ENCODE measurements at regions not wholly inside any gene's neighbourhood (a gene's known extent, or its start where the extent isn't known, plus 50 kb on each side); places are given as distances from the start of the nearest gene placed in this dataset.
A peak's percentile ranks its signal among the peaks of the same experiment; 100 is the strongest.

GRCh38 chrX:69083361-69083760 lies 81.9 kb downstream of the PJA1 start:
- DNase-seq = no peak

GRCh38 chrX:69082753-69083150 lies 82.5 kb downstream of the PJA1 start:
- no peak for DNase-seq

DNA sequence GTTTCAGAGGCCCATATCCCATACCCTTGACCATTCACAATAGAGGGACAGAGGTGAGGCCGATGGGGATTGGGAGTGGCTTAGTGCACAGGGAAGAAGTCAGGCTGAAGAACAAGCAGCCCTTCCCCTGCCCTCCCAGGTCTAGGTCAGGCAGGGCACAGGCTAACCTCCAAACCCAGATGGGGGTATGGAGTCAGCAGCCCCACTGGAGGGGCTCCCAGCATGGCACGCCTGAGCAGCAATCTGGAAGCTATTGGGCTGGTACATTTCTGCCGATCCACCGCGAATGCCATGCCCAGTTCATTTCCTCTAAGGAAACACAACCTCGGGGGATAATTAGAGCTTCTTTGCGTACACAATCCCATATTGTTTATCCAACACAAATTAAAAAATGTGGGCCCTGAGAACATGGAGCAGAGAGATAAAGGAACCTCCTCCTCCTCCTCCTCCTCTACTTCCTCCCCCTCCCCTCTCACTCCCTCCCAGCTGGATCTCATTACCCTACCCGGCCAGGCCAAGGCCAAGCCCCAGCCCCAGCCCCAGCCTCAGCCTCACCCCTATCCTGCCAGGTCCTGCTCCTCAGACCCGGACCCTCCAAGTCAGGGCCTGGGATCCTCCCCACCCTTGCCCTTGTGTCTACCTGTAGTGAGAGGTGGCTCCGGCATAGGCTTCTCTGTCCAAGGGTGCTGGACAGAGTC lies 83.0 kb downstream of the PJA1 start:
- DNase-seq = peak in 1 of 2 experiments; percentile 24

DNA sequence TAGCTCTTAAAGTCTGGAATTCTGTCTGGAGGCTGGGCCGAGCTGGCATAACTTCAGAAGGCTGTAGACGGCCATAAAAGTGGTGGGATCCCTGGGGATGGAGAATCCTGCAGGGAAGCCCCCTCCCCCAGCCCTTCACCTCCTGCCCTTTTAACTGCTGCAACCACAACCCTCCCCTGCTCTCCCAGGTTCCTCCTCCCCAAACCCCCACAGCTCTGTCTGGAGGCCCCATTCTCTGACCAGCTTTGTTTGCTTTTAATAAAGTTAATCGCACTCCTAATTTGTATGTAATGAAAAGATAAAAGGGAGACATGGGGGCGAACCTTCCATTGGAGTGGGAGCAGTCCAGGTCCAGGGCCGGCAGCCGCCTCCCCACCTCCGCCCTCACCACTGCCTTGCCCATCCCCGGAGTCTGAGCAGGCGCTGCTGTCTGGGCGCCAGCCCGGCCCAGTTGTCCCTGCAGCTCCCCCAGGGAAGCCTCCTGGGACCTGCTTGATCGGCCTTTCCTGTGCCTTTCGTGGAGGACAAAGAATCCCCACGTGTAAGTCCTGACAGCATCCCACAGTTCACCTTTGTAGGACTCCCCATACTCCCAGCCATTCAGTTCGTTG lies 84.3 kb downstream of the PJA1 start:
- DNase-seq = peak in 1 of 2 experiments; percentile 23

DNA sequence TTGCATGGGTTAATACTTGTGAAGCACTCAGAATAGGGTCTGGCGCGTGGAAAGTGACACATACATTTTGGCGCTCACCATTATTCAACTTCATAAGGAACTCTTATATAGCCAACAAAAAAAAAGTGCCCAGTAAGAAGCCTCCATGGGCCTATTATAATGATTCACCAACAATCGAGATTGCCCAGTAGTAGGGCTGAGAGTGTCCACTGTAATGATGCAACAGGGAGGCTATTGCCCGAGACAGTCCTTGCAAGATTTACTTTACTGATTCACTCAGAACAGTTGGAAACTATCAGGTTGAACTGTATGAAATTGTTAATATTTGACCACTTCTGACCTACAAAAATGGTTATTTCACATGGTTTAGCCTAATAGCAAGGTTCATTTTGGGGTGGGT lies 86.0 kb downstream of the PJA1 start:
- no peak for DNase-seq

DNA sequence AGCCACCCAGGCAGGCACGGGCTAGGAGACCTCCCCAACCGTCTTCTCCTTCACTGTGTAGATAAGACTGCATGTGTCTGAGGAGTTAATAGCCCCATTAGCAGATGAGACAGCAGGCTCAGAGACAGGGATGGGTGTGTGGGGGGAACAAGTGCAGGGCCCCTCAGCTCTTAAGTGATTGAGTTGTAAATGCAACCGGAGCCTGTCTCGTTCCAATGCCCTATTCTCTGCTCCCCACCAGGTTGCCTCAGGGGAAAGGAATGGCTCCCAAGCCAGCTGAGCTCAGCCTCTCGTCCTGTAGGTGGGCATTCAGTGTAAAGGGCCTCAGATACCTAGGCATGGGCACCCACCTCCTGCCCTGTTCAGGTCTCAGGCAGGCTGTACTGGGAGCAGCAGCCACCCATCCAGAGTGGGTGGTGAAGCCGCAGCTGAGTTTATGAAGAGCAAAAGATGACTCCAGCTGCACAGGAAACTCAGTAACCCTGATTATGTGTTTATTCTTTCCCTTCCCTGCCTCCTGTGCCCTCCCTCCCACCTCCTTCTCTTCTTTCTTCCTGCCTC lies 87.3 kb downstream of the PJA1 start:
- DNase-seq = no peak

- DNase-seq = no peak
These were observed 89.2 kb downstream of the PJA1 start for GRCh38 chrX:69076088-69076487.

- no peak for DNase-seq
These were observed 90.5 kb downstream of the PJA1 start for GRCh38 chrX:69074726-69075125.

DNA sequence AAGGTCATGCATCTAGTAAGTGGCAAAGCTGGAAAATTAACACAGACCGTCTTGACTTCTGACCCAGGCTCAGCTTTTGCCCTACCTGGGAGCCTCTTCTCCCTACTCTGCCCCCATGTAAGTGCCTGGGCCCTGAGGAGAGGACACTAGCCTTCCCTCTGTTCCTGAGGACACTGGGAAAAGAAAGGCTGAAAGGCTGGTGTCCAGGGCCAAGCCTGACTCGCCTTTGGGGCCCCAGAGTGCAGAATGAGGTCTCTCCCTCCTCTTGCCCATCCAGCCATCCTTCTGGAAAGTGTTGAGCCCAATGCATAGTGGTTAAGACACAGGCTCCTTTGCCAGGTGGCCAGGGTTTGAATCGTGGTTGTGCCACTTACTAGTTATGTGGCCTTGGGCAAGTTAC lies 91.5 kb downstream of the PJA1 start:
- no peak for DNase-seq

- no peak for DNase-seq
These were observed 92.0 kb downstream of the PJA1 start for GRCh38 chrX:69073241-69073640.

- DNase-seq = no peak
These were observed 92.7 kb downstream of the PJA1 start for GRCh38 chrX:69072486-69073006.

DNA sequence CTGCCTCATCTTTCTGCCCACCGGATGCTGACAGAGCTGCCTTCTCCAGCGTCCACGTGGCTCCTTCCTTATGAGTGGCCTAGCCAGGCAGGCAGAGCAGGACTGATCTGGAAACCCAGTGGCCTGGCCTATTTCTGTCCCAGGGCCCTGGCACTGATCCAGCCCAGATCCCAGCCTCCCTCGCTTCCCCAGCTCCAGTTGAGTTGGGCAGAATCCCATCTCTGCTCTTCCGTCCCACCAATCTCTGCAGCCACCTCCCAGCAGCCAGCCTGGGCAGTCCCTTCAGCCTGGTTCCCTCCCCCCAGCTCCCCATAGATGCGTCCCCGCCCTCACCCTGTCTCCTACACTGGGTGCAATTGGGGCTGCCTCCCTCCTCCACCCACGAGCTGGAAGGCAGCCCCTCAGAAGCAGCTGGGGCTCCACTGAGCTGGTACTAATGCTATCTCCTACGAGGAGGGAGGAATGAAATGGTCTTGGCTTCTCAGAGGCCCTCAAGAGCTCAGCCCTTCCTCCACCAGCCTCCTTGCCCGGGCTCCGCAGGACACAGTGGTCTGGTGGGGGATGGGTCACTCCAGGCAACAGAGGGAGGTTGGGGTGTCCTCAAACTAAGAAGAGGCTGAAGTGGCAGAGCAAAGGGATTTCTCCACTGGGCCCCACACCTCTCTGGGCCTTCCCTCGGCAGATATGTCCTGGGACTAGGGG lies 94.2 kb downstream of the PJA1 start:
- no peak for DNase-seq

DNA sequence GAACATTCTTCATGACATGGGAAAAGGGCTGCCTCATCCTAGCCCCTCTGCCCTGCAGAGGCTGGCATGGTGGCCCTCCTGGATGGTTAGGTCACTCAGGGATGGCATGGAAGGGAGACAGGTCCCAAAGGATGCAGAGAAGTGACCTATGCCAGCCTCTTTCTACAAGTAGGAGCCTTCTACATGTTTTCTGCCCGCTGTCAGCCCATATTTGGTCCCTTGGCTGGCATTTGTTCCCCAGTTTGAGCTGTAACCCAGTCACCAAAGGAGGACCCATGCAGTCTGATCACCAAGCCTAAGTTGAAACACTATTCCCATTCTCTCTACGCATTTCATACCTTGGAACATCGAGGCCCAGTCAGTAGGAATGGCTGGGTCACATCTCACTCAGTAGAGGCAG lies 95.4 kb downstream of the PJA1 start:
- DNase-seq = no peak

DNA sequence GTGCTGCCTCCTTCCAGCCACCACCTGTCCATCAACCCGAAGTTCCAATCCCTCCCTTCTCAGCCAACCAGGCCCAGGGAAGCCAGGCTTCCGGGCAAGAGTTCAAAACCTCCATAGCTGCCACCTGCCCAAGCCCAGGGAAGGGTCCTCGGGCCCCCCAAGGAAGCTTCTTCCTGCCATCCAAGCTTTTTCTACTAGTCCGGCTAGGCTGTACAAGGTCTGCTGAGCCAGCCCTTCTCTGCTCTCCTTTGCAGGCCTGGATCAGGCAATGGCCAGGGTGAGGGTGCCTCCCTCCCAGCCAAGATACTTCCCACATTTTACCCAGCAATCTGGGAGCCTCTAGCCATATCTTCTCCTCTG lies 96.2 kb downstream of the PJA1 start:
- no peak for DNase-seq

DNA sequence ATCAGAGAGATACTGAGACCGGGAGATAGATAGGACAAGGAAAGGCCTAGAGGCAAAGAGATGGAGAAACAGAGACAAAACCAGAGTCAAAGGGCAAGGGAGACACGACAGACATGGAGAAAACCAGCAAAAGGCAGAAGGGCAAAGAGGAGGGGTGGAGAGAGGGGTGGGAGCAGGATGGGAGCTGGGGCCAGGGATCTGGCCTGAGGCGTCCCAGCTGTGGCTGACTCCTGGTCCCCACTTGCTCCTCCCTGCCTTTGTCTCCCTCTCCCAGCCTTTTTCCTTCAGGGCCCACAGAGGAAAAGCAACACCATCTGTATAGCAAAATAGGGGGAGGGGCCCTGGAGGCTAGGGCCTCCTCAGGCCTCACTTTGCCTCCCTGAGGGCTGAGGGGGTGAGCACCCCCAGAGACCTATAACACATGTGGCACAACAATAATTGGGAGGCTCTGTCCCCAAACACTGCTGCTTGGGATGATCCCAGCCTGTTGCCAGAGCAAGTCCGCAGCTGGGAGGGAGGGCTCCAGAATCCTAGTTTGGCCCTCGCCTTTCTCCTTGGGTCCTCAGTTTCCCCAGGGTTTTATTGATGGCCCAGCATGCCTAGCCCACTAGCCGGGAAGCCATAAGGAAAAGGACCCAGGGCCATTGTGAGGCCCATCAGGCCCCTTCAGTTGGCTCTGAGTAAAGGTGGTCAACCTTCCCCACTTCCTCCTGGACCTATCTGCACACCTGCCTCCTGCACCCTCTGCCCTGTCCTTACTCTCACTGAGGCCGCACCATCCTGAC lies 96.8 kb downstream of the PJA1 start:
- no peak for DNase-seq

- DNase-seq = no peak
These were observed 97.4 kb downstream of the PJA1 start for GRCh38 chrX:69067841-69068240.

GRCh38 chrX:69066966-69067525 lies 98.2 kb downstream of the PJA1 start:
- no peak for DNase-seq

DNA sequence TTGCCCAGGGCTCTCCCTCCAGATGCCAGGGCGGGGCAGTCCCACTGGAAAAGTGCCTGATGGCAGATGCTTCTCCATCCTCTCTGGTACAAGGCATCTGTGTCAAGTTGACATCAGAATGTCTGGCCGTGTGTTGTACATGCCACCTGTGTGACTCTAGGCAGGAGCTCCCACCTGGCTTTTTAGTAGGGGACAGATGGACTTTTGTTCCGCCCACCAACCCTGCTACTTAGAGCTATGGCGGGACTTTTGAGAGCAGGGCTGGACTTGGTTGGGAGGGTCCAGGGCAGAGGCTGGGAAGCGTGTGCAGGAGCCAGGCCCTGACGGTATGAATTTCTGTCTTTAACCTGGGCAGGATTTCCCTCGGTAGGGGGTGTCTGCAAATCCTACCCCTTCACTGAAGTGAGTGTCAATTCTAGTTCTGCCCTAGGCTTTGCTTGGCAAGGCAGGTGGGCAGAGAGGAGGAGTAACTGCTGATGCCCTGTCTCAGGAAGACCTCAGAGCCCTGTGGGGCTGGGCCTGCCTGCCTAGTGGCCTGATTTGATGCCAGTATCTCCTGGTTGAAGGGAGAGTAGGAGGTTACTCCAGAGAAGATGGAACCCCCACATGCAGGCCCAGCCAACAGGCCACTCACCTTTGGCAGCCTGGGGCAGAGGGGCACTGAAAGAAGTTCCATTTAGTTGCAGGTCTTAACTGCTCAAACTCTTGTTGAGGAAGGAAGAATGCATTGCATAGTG lies 99.1 kb downstream of the PJA1 start:
- no peak for DNase-seq

GRCh38 chrX:69065451-69065850 lies 99.8 kb downstream of the PJA1 start:
- DNase-seq = no peak

DNA sequence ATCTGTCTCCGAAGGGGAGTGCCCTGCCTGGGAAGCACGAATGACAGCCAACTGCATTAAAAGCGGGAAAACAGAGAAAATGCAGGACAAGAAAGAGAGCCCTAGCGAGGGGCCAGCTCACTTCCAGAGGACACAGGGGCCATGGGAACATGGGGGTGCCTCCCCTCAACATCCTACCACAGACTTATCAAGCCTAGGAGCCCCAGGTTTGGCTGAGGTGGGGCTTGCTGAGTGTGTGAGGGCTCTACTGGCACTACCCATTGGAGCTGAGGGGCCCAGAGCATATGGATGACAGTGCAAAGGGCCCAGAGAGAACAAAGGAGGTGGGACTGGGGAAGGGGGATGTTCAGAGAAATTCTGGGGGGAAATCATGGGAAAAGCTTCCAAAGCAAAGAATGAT lies 101.8 kb downstream of the PJA1 start:
- no peak for DNase-seq

DNA sequence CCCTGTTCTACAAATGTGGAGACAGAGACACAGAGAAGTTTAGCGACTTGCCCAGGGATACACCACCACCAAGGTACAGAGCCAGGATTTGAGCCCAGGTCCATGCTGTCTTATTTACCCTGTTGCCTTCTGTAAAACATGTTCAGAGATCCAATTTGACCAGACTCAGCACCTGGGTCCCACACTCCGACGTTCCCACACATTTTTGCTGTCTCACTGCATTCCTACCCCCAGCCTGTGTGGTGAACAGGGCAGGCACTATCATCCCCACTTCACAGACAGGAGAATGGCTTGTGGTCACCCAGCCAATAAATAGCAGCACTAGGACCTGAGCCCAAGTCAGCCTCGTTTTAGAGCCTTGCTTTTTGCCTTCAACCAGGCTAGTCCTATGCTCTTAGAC lies 102.8 kb downstream of the PJA1 start:
- no peak for DNase-seq

All from NCI-H526 (cell line).